IMR-90 (cell line): ENCODE measurements at regions not wholly inside any gene's neighbourhood (a gene's known extent, or its start where the extent isn't known, plus 50 kb on each side); places are given as distances from the start of the nearest gene placed in this dataset.

Source experiments
- ATAC-seq: fragments of 200-7000 bp; cut with Tn5 transposase; 2 replicates; pipeline ENCODE4 v1.9.1; 2020; ENCODE audit warnings: low read depth, mild to moderate bottlenecking, moderate library complexity
- BruUV-seq: library from RNA; stranded (reverse); fragments of 400-500 nt; replicated peaks from 2 replicates; lab custom pipeline; 2021; lab: Mats Ljungman, UMichigan
- CTCF ChIA-PET: fragments of 300-600 bp; formaldehyde crosslinking; extraction: SDS; loops from one replicate; lab custom pipeline; 2021; ENCODE audit warnings: antibody characterized with exemption; lab: Yijun Ruan, JAX
- POLR2A ChIA-PET: fragments of 300-600 bp; sonication (Branson Sonifier 250); formaldehyde crosslinking; loops from one replicate; lab custom pipeline; 2022; ENCODE audit warnings: antibody characterized with exemption; ENCODE audit not compliant: unreplicated experiment; lab: Charles Lee
- DNase-seq: peaks from one replicate; pipeline ENCODE4 v3.0.0; 2013
- H2AFZ ChIP-seq: replicated peaks from 2 replicates; pipeline ENCODE3; 2013; ENCODE audit warnings: low read length, mild to moderate bottlenecking; ENCODE audit not compliant: poor library complexity
- H2AK5ac ChIP-seq: 2 replicates; pipeline ENCODE4 v1.6.1; 2013; ENCODE audit warnings: low read depth, low read length, inconsistent platforms
- H2AK9ac ChIP-seq: replicated peaks from 2 replicates; pipeline ENCODE3; 2013; ENCODE audit warnings: mild to moderate bottlenecking, low read depth, low read length, moderate library complexity; ENCODE audit not compliant: poor library complexity
- H2BK120ac ChIP-seq: 2 replicates; pipeline ENCODE4 v1.6.1; 2013; ENCODE audit warnings: low read depth, low read length, inconsistent platforms
- H2BK15ac ChIP-seq: 3 replicates; pipeline ENCODE4 v1.6.1; 2013; ENCODE audit warnings: low read depth, low read length, inconsistent platforms
- H2BK20ac ChIP-seq: 2 replicates; pipeline ENCODE4 v1.6.1; 2013; ENCODE audit warnings: low read depth, mild to moderate bottlenecking, inconsistent platforms, low read length, moderate library complexity
- H2BK5ac ChIP-seq: 2 replicates; pipeline ENCODE4 v1.6.1; 2013; ENCODE audit warnings: mild to moderate bottlenecking, low read depth, low read length, inconsistent platforms; ENCODE audit not compliant: poor library complexity, severe bottlenecking
- H3K14ac ChIP-seq: replicated peaks from 2 replicates; pipeline ENCODE4 v1.6.1; 2013; ENCODE audit warnings: low read depth, low read length, inconsistent platforms
- H3K18ac ChIP-seq: 2 replicates; pipeline ENCODE4 v1.6.1; 2013; ENCODE audit warnings: low read depth, low read length, control low read depth
- H3K23ac ChIP-seq: 2 replicates; pipeline ENCODE4 v1.6.1; 2013; ENCODE audit warnings: low read depth, low read length, inconsistent platforms
- H3K27ac ChIP-seq: 2 replicates; pipeline ENCODE4 v1.5.1; 2013; ENCODE audit warnings: mild to moderate bottlenecking, control low read depth, low read length; ENCODE audit not compliant: insufficient read depth
- H3K27me3 ChIP-seq: 2 replicates; pipeline ENCODE4 v1.6.1; 2013; ENCODE audit warnings: low read length; ENCODE audit not compliant: control insufficient read depth, insufficient read depth
- H3K36me3 ChIP-seq: 2 replicates; pipeline ENCODE4 v1.6.1; 2013; ENCODE audit warnings: low read length, mixed read lengths; ENCODE audit not compliant: control insufficient read depth, insufficient read depth
- H3K4ac ChIP-seq: 2 replicates; pipeline ENCODE4 v1.6.1; 2013; ENCODE audit warnings: low read depth, low read length, inconsistent platforms
- H3K4me1 ChIP-seq: 2 replicates; pipeline ENCODE4 v1.6.1; 2013; ENCODE audit warnings: low read length, mixed read lengths; ENCODE audit not compliant: control insufficient read depth, insufficient read depth
- H3K4me2 ChIP-seq: 2 replicates; pipeline ENCODE4 v1.6.1; 2013; ENCODE audit warnings: low read depth, mild to moderate bottlenecking, control low read depth, low read length, moderate library complexity
- H3K4me3 ChIP-seq: 2 replicates; pipeline ENCODE4 v1.5.1; 2013; ENCODE audit warnings: low read depth, mild to moderate bottlenecking, control low read depth, low read length, moderate library complexity; ENCODE audit not compliant: insufficient read depth
- H3K56ac ChIP-seq: 2 replicates; pipeline ENCODE4 v1.6.1; 2013; ENCODE audit warnings: low read length, inconsistent platforms; ENCODE audit not compliant: insufficient read depth; ENCODE audit errors: extremely low read depth
- H3K79me1 ChIP-seq, 2 experiments: 2 replicates each; pipeline ENCODE4 v1.6.1; 2013; ENCODE audit warnings: low read length in 2 of 2, inconsistent platforms in 1 of 2, low read depth in 1 of 2
- H3K9ac ChIP-seq: 2 replicates; pipeline ENCODE4 v1.6.1; 2013; ENCODE audit warnings: low read depth, low read length, control low read depth
- H3K9me1 ChIP-seq: 2 replicates; pipeline ENCODE4 v1.6.1; 2013; ENCODE audit warnings: low read length, inconsistent platforms; ENCODE audit not compliant: insufficient read depth
- H3K9me3 ChIP-seq: 2 replicates; pipeline ENCODE4 v1.6.1; 2013; ENCODE audit warnings: low read length; ENCODE audit not compliant: control insufficient read depth, insufficient read depth
- H4K20me1 ChIP-seq: 2 replicates; pipeline ENCODE4 v1.6.1; 2013; ENCODE audit warnings: low read length, inconsistent platforms; ENCODE audit not compliant: insufficient read depth
- H4K5ac ChIP-seq: 2 replicates; pipeline ENCODE4 v1.6.1; 2013; ENCODE audit warnings: mild to moderate bottlenecking, low read depth, low read length, control low read depth
- H4K8ac ChIP-seq, 2 experiments: 2 replicates each; pipeline ENCODE4 v1.6.1; 2013; ENCODE audit warnings: low read depth in 2 of 2, low read length in 2 of 2, control low read depth in 1 of 2, inconsistent platforms in 1 of 2
- H4K91ac ChIP-seq: 2 replicates; pipeline ENCODE4 v1.6.1; 2013; ENCODE audit warnings: low read depth, low read length, inconsistent platforms; ENCODE audit not compliant: insufficient read depth
- CEBPB ChIP-seq: IDR thresholded peaks from 2 replicates; pipeline ENCODE4 v1.6.1; 2012; ENCODE audit warnings: low read depth, low read length, improper control_type of control experiment
- CHD1 ChIP-seq: IDR thresholded peaks from 2 replicates; pipeline ENCODE4 v1.6.1; 2012; ENCODE audit warnings: low read depth, low read length, improper control_type of control experiment
- ELK1 ChIP-seq: fragments of 150-350 bp; IDR thresholded peaks from 2 replicates; pipeline ENCODE4 v1.6.1; 2016; ENCODE audit warnings: low read depth, mild to moderate bottlenecking, low read length, moderate library complexity, borderline replicate concordance
- FOS ChIP-seq: fragments of 150-350 bp; IDR thresholded peaks from 2 replicates; pipeline ENCODE4 v1.6.1; 2016; ENCODE audit warnings: low read depth, low read length
- RAD21 ChIP-seq: IDR thresholded peaks from 2 replicates; pipeline ENCODE4 v1.6.1; 2012; ENCODE audit warnings: low read length, improper control_type of control experiment
- RCOR1 ChIP-seq: IDR thresholded peaks from 2 replicates; pipeline ENCODE4 v1.6.1; 2012; ENCODE audit warnings: mild to moderate bottlenecking, low read length, improper control_type of control experiment; ENCODE audit not compliant: insufficient replicate concordance
- WGBS, 2 experiments: methylation state at CpG; one replicate each; pipeline versions ENCODE4 v1.1.5 to v1.1.7; 2013; ENCODE audit warnings: missing lambda C conversion rate in 2 of 2; ENCODE audit not compliant: insufficient read length in 1 of 2; ENCODE audit errors: extremely low coverage in 2 of 2; 5-methylcytosine and 5-hydroxymethylcytosine counted together
- dilution Hi-C: fragments of 300-500 bp; cut with HindIII; formaldehyde crosslinking; loops from one replicate; pipeline ENCODE4 v1.14.3; 2018; ENCODE audit warnings: low sequenced_read_pairs; ENCODE audit not compliant: unreplicated experiment
- in situ Hi-C: fragments of 300-500 bp; cut with MboI; formaldehyde crosslinking; loops from 3 replicates; pipeline ENCODE4 v1.14.3; 2019; ENCODE audit warnings: low sequenced_read_pairs, inconsistent platforms, mixed read lengths
- intact Hi-C: fragments of 100-400 bp; cut with micrococcal nuclease; formaldehyde crosslinking; loops from 2 replicates; pipeline ENCODE4 v1.10.0; 2022

GRCh38 chr6:122200440-122200839, 199.0 kb upstream of the HSF2 start:
- Histone ChIP-seq H3K9me3 (no peaks in the 10 kb centered on the region), H3K4me3 (no peak overlapping the region), H2BK5ac (no peak overlapping the region), H3K9ac (no peak overlapping the region), H4K8ac (no peak overlapping the region), H2BK15ac (no peak overlapping the region), H3K27ac (no peak overlapping the region), H4K20me1 (no peaks in the 10 kb centered on the region), H3K4me2 (no peak overlapping the region), H3K36me3 (no peaks in the 10 kb centered on the region), H3K4ac (no peak overlapping the region), H2BK120ac (no peak overlapping the region), H3K79me1 (no peaks in the 10 kb centered on the region), H3K9me1 (no peaks in the 10 kb centered on the region), H4K5ac (no peak overlapping the region), H3K14ac (no peak overlapping the region), H2AFZ (no peak overlapping the region), H3K4me1 (no peaks in the 10 kb centered on the region), H3K23ac (no peak overlapping the region), H2BK20ac (no peak overlapping the region), H3K18ac (no peak overlapping the region), H2AK5ac (no peak overlapping the region), H2AK9ac (no peak overlapping the region), H3K56ac (no peak overlapping the region), H3K27me3 (no peaks in the 10 kb centered on the region), H4K91ac (no peak overlapping the region)
- ATAC-seq, result no peak
- dilution Hi-C loops, result no loop called here
- DNase-seq, result no peak
- TF ChIP-seq CHD1, result no peak
- TF ChIP-seq ELK1, result no peak
- TF ChIP-seq FOS, result no peak
- no peak for TF ChIP-seq RAD21
- TF ChIP-seq RCOR1, result no peak
- TF ChIP-seq CEBPB, result no peak
- in situ Hi-C loops, result no loop called here
- CTCF ChIA-PET, result no interaction called here
- POLR2A ChIA-PET, result no interaction called here
- BruUV-seq, result no TSS peak
- WGBS, 2 experiments, result no CpG with 5 or more reads among the region's 1 CpG
- intact Hi-C loops, result no loop called here
